Activated CD8-positive, alpha-beta memory T cell treated with anti-CD3 and anti-CD28 coated beads for 1 hour (primary cell): ENCODE measurements at regions not wholly inside any gene's neighbourhood (a gene's known extent, or its start where the extent isn't known, plus 50 kb on each side); places are given as distances from the start of the nearest gene placed in this dataset.

Experiments
- DNase-seq, 2 donors: peaks; one replicate each; pipeline ENCODE4 v3.0.0-alpha.2; 2020; ENCODE audit warnings: low read depth in 1 of 2; ENCODE audit errors: extremely low read depth in 1 of 2

DNA sequence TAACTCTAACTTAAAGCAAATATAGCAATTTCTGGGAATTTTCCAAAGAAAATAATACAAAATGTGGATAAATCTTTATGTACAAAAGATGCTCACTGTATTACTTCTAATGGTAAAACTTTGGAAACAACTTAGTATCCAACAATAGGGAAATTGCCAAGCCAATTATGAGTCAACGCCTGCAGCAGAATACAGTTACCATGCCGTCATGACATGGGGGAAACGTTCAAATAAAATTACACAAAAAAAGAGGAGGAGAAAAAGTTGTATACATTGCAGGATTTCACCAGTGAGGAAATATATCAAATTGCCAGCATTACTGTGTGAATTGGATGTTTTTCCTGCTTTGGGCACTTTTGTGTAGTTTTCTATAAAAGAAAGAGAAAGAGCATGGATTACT is 469.6 kb downstream of the SOX9 start:
- no peak for DNase-seq

DNA sequence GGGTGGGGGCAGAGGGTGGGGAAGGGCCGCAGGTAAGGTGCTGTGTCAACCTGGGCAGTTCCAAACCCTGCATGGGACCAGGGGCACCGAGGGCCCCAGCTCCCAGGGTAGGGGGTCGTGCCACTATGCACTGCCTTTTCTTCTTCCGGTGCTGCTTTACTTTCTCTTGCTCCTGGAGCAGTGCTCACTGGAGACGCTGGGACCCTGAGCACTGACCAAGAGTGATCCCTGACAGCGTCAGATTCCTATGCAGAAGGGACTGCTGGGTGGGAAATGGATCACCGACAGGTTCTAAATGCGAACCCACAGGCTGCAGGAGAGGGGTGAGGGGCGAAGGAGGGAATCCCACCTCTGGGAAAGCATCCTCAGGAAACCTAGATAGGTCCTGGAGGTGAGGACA is 470.1 kb downstream of the SOX9 start:
- no peak for DNase-seq

DNA sequence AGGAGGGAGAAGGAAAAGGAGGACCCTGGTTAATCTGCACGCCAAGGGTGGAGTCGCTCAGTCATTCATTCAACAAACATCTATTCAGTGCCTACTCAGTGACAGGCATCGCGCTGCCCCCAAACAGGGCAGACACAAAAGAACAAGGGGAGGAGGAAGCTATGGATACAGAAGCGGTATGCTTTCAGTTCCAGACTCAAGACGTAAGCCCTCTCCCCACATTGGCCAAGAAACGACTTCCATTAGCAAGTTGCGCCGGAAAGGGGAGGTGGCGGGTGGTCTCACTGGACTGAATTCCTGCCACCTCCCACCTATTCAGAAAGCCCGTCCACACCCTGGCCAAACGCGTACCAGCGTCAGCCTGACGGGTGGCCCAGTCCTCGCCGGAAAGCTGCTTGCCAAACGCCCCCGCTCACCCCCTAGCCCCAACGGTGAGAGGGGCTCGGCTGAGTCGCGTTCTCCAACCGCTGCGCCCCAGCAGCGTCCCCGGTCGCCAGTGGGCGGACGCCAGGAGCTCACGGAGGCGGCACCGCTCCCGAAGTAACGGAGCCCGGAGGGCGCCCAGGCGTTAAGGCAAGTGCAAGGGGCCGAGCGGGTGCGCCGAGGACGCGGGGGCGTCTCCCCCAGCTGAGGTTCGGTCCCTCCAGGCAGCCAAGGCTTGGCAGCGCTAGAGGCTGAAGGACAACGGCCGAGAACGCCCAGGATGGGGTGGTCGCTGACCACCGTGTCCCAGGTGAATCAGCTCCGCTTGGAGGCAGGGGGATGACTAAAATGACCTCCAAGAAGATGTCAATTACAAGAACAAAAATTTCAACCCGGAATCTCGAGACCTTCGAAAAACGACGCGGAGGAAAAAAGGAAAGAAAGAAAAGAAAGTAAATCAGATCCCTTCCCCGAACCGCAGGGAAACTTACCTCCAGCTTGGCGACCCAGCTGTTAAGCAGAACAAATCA is 470.7 kb downstream of the SOX9 start:
- no peak for DNase-seq

DNA sequence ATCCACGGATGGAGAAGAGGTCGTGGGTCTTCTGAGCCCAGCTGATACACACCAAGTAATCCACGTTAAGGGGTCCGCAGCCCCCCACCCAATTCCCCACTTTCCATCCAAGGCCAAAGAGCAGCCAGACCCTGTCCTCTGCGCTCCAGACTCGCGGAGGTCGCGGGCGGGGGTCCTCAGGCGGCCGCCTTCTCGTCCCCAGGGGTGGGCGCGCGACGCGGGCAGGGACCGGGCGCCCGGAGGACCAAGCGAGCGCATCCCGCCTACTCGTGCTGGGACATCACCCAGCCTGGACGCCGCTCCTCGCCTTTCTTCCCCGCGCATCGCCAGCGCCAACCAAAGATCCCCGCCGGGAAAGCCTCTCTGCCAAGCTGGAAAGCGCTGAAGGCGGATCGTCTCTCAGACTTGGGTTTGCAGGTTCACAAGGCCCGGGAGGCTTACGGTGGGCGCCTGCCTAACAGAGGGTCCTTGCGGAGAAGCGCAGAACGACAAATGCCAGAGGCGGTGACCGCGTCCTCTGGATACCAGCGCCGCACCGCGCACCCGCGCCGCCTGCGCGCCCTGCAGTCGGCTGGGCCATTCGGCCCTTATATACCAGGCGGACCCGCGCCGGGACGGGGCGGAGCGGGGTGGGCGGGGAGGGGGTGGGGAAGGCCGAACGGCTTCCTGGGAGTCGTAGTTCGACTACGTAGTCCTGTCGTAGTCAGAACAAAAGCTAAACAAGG is 471.6 kb downstream of the SOX9 start:
- DNase-seq, result peak in 1 of 2 donors; percentile 16

DNA sequence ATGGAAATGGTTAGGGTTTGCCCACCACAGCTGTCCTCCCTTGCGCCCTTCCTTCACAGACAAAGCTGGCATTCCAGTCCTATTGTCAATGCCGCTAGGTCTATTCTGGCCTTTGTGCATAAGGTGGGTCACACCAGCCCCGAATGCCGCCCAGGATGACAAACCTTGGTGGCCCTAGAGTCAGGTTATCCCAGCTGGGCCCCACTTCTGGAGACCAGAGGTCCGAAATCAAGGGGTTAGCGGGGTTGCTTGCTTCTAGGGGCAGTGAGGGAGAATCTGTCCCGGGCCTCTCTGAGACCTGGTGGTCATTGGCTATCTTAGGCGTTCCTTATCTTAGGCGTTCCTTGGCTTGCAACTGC is 472.1 kb downstream of the SOX9 start:
- DNase-seq, result no peak

DNA sequence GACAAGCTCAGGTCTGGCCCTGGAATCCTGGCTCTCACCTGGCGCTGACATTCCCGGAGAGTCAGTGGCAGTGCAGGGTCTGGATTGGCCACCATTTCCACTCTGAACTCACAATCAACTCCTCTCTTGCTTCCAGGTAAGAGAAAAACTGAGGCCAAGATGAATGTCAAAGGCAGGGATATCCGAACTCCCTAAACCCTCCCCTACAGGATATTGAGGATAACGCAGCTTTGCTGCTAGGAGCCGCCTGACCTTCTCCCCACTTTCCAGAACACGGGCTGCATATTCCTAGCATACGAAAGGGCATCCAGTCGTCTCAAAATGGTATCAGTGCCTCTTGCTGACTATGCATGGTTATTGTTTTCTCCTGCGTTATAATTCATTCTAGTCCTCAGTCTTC is 473.4 kb downstream of the SOX9 start:
- DNase-seq, result no peak
